ENCODE measurements at regions not wholly inside any gene's neighbourhood (a gene's known extent, or its start where the extent isn't known, plus 50 kb on each side); places are given as distances from the start of the nearest gene placed in this dataset.

DNA sequence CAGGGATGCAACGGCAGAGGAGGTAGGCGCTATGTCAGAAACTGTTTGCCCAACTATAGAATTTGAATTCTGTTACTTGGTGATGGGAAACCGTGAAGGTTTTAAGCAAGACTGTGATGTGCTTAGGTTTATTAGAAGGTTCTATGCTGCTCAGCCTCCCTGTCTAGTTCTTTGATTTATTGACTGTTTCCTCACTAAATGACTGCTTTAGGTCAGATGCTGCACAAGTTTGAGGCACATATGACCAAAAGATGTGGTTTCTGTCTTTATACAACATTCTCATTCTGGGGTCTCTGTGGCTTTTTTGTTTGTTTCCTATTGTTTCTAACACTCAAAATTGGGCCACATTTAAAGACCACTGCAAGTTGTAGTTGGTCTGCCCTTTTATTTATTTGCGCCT, 323.0 kb upstream of the OBI1 start:
- ATAC-seq (no peak), FAIRE-seq (no peak), DNase-seq (ENCODE audit: low read depth in 1 of 2, low spot score in 1 of 2) (no peak)
- TF ChIP-seq JUNB (IDR thresholded peaks at IDR 0.05) = no peak
- no peak for TF ChIP-seq PHF8 (IDR thresholded peaks at IDR 0.05; ENCODE audit: borderline replicate concordance, low read depth)
- no peak for TF ChIP-seq MAZ (IDR thresholded peaks at IDR 0.05; ENCODE audit: borderline replicate concordance, low read depth, low read length)
- H3K9me3 ChIP-seq = no peaks in the 10 kb centered on the region
- no peak overlapping the region for H3K4me2 ChIP-seq
- ChIA-PET CTCF (no interaction called here), POLR2A (no interaction called here)
- H3K4me3 ChIP-seq = no peak overlapping the region
- no peaks in the 10 kb centered on the region for H3K4me1 ChIP-seq
- 28% methylated on average over 4 of the region's 4 CpGs for WGBS (ENCODE audit: missing lambda C conversion rate)
- no peak overlapping the region for H3K27ac ChIP-seq

DNA sequence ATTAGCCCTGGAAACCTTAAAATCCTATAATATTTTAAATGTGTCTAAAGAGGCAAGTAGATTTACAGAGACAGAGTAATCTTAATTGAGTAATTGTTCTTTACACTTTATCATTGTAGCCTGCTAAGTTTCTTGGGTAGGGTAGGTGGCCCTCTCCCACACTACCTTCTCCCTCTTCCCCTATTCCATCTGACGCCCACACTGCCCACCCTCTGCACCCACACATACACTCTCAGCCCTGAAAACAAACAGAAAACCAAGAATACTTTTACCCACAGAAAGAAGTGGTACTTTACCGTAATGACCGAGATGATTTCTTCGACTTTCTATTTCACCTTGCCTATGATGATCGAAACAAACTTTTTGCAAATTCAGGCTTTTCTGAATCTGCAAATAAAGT, 320.4 kb upstream of the OBI1 start:
- DNase-seq (ENCODE audit: low read depth in 1 of 2, low spot score in 1 of 2) = no peak
- H3K4me3 ChIP-seq = no peak overlapping the region
- ChIA-PET POLR2A (no interaction called here), CTCF (interaction anchor here (0.7 to 3.8 kb wide), 7 partner anchors 8 to 1197 kb away, joined by 3 to 29 read pairs (median 3); no protein-coding TSS in a partner anchor)
- H3K9me3 ChIP-seq = no peaks in the 10 kb centered on the region
- FAIRE-seq = no peak
- no peak for ATAC-seq
- no peak overlapping the region for H3K27ac ChIP-seq
- TF ChIP-seq, protein P1, sequence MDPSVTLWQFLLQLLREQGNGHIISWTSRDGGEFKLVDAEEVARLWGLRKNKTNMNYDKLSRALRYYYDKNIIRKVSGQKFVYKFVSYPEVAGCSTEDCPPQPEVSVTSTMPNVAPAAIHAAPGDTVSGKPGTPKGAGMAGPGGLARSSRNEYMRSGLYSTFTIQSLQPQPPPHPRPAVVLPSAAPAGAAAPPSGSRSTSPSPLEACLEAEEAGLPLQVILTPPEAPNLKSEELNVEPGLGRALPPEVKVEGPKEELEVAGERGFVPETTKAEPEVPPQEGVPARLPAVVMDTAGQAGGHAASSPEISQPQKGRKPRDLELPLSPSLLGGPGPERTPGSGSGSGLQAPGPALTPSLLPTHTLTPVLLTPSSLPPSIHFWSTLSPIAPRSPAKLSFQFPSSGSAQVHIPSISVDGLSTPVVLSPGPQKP (IDR thresholded peaks at IDR 0.05; ENCODE audit: low read depth, low read length) = no peak
- no peak for TF ChIP-seq CEBPB (IDR thresholded peaks at IDR 0.05)
- H3K4me2 ChIP-seq = no peak overlapping the region
- 26% methylated on average over 5 of the region's 5 CpGs for WGBS (ENCODE audit: missing lambda C conversion rate)
- no peaks in the 10 kb centered on the region for H3K4me1 ChIP-seq

DNA sequence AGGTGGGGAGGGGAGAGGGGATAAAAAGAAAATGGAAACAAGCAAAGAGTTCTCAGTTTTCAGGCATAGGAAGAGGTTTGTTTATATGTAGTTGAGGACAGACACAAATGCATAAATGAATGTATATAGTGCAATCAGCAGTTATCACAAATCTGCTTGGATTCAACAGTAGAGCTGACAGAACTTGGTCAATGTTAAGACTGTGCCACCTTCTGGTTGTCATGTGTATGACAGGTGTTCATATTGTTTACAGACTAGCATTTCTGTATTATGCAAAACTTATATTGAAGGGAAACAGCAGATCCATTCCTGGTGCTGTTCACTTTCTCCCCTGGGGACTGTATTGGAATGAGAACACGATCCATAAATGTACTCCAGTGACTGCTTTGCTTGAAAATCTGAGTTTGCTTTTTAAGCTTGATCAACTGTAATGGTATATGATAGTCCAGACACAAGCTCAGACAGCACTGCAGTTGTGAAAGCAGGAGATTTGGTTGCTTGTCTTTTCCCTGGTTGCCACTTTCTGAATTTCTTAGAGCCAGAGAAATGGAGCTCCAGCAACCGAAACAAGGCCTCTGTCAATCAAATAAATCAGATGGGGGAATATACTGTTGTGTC, 319.5 kb upstream of the OBI1 start:
- Histone ChIP-seq H3K4me3 (no peak overlapping the region), H3K9me3 (no peaks in the 10 kb centered on the region), H3K4me1 (no peaks in the 10 kb centered on the region), H3K27ac (no peak overlapping the region), H3K4me2 (no peak overlapping the region)
- FAIRE-seq (no peak), DNase-seq (ENCODE audit: low read depth in 1 of 2, low spot score in 1 of 2) (peak; percentile 13 to 56), ATAC-seq (peak; percentile 78 to 86; a peak in 5 of 6 replicates)
- CTCF ChIA-PET = interaction anchor here (0.7 to 3.8 kb wide), 16 partner anchors 8 to 1197 kb away, joined by 3 to 29 read pairs (median 3); no protein-coding TSS in a partner anchor
- POLR2A ChIA-PET = no interaction called here
- TF ChIP-seq POLR2AphosphoS2 (conservative IDR thresholded peaks at IDR 0.05; ENCODE audit: low read length) (no peak), RAD21 (conservative IDR thresholded peaks at IDR 0.05 in 1 of 2, IDR thresholded peaks at IDR 0.05 in 1 of 2) (peak; percentile 57 to 58; a peak in 4 of 5 replicates), SMC3 (IDR thresholded peaks at IDR 0.05) (peak; percentile 62; the same call in 2 of the 3 replicates)
- TF ChIP-seq, protein P2, sequence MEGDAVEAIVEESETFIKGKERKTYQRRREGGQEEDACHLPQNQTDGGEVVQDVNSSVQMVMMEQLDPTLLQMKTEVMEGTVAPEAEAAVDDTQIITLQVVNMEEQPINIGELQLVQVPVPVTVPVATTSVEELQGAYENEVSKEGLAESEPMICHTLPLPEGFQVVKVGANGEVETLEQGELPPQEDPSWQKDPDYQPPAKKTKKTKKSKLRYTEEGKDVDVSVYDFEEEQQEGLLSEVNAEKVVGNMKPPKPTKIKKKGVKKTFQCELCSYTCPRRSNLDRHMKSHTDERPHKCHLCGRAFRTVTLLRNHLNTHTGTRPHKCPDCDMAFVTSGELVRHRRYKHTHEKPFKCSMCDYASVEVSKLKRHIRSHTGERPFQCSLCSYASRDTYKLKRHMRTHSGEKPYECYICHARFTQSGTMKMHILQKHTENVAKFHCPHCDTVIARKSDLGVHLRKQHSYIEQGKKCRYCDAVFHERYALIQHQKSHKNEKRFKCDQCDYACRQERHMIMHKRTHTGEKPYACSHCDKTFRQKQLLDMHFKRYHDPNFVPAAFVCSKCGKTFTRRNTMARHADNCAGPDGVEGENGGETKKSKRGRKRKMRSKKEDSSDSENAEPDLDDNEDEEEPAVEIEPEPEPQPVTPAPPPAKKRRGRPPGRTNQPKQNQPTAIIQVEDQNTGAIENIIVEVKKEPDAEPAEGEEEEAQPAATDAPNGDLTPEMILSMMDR (IDR thresholded peaks at IDR 0.05) = peak; percentile 58
- WGBS (ENCODE audit: missing lambda C conversion rate) = 0% methylated on average over 2 of the region's 2 CpGs

DNA sequence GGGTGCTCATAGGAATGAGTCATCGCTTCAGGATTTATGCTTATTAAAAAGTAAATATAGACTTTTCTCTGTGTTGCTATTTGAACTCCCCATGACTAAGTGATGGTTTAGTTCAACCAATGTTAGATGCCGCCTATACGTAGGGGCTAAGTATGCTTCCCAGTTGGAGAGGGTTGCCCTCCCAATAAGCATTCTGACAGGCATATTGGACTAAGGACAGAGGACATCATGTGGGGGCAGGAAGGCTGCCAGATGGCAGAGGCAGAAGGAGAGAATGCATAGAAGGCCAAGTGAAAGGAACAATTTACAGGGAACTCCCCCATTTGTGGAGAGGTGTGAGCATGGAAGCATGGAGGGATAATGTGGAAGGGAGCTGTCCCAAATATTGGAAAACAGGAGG, 318.4 kb upstream of the OBI1 start:
- TF ChIP-seq EHF (CRISPR knock-in tag; IDR thresholded peaks at IDR 0.05) (no peak), RCOR1 (IDR thresholded peaks at IDR 0.05; ENCODE audit: low read depth, low read length) (no peak), HOXB13 (CRISPR knock-in tag; IDR thresholded peaks at IDR 0.05; ENCODE audit: low read depth) (no peak), ZFP36 (IDR thresholded peaks at IDR 0.05; ENCODE audit: borderline replicate concordance, partially characterized antibody) (no peak), RARB (CRISPR knock-in tag; IDR thresholded peaks at IDR 0.05) (no peak), PHF8 (IDR thresholded peaks at IDR 0.05; ENCODE audit: borderline replicate concordance, low read depth) (no peak), SREBF2 (IDR thresholded peaks at IDR 0.05) (no peak), NPAS2 (CRISPR knock-in tag; IDR thresholded peaks at IDR 0.05; ENCODE audit: borderline replicate concordance) (no peak), RNF2 (IDR thresholded peaks at IDR 0.05; ENCODE audit: borderline replicate concordance, low read depth) (no peak), FOSB (CRISPR knock-in tag; IDR thresholded peaks at IDR 0.05) (no peak), RAD21 (conservative IDR thresholded peaks at IDR 0.05 in 1 of 2, IDR thresholded peaks at IDR 0.05 in 1 of 2) (no peak), NR3C1 (IDR thresholded peaks at IDR 0.05) (no peak), CHD2 (IDR thresholded peaks at IDR 0.05; ENCODE audit: low read length, partially characterized antibody) (no peak), KDM1A (IDR thresholded peaks at IDR 0.05; ENCODE audit: low read depth) (no peak), FOXS1 (CRISPR knock-in tag; IDR thresholded peaks at IDR 0.05) (no peak)
- TF ChIP-seq, protein P3, sequence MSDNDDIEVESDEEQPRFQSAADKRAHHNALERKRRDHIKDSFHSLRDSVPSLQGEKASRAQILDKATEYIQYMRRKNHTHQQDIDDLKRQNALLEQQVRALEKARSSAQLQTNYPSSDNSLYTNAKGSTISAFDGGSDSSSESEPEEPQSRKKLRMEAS (IDR thresholded peaks at IDR 0.05) = no peak
- TF ChIP-seq, protein P4, sequence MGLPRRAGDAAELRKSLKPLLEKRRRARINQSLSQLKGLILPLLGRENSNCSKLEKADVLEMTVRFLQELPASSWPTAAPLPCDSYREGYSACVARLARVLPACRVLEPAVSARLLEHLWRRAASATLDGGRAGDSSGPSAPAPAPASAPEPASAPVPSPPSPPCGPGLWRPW (IDR thresholded peaks at IDR 0.05) = no peak
- TF ChIP-seq, protein P5, sequence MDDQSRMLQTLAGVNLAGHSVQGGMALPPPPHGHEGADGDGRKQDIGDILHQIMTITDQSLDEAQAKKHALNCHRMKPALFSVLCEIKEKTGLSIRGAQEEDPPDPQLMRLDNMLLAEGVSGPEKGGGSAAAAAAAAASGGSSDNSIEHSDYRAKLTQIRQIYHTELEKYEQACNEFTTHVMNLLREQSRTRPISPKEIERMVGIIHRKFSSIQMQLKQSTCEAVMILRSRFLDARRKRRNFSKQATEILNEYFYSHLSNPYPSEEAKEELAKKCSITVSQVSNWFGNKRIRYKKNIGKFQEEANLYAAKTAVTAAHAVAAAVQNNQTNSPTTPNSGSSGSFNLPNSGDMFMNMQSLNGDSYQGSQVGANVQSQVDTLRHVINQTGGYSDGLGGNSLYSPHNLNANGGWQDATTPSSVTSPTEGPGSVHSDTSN (IDR thresholded peaks at IDR 0.05) = no peak
- Histone ChIP-seq H3K4me3 (no peak overlapping the region), H3K9me3 (no peaks in the 10 kb centered on the region), H3K4me2 (no peak overlapping the region), H3K4me1 (no peaks in the 10 kb centered on the region), H3K27ac (no peak overlapping the region)
- DNase-seq (ENCODE audit: low read depth in 1 of 2, low spot score in 1 of 2) = no peak
- no peak for ATAC-seq
- POLR2A ChIA-PET = no interaction called here
- WGBS (ENCODE audit: missing lambda C conversion rate) = 22% methylated on average over 3 of the region's 3 CpGs
- CTCF ChIA-PET = interaction anchor here (3.8 kb wide), 1 partner anchor 839 kb away, joined by 29 read pairs; no protein-coding TSS in a partner anchor
- no peak for FAIRE-seq

All from A549 (cell line).